SK-N-SH (cell line): ENCODE measurements at regions not wholly inside any gene's neighbourhood (a gene's known extent, or its start where the extent isn't known, plus 50 kb on each side); places are given as distances from the start of the nearest gene placed in this dataset.

ENCODE experiments used
- CTCF ChIA-PET: fragments of 300-600, 350-600 bp; formaldehyde crosslinking; extraction: SDS; loops from one replicate; lab custom pipeline; 2021; lab: Yijun Ruan, JAX
- POLR2A ChIA-PET: fragments of 350-600 bp; sonication (Branson Sonifier 250); formaldehyde crosslinking; extraction: SDS; loops from one replicate; lab custom pipeline; 2020; ENCODE audit warnings: antibody characterized with exemption, inconsistent platforms; lab: Yijun Ruan, JAX
- DNase-seq: peaks from one replicate; pipeline ENCODE4 v3.0.0; 2012
- H2AFZ ChIP-seq: fragments of 200-600 bp; sonication (generic); 2 replicates; pipeline ENCODE4 v1.8.1; 2016; ENCODE audit warnings: antibody characterized with exemption, mild to moderate bottlenecking, low read depth
- H3F3A ChIP-seq: fragments of 200-600 bp; sonication (generic); replicated peaks from 2 replicates; pipeline ENCODE3; 2016; ENCODE audit warnings: antibody characterized with exemption, mild to moderate bottlenecking; ENCODE audit not compliant: insufficient read depth
- H3K27ac ChIP-seq, 2 experiments: fragments of 200-500 bp in 1 of 2; fragments of 200-600 bp in 1 of 2; sonication (Bioruptor generic) in 1 of 2; sonication (generic), shearing (Covaris generic) in 1 of 2; 2 replicates each; pipeline versions ENCODE4 v1.5.1 to v1.6.1; 2014 to 2016; ENCODE audit warnings: low read depth in 2 of 2, inconsistent platforms in 1 of 2, low read length in 1 of 2, mild to moderate bottlenecking in 1 of 2, mixed read lengths in 1 of 2
- H3K27me3 ChIP-seq: fragments of 200-600 bp; sonication (generic), shearing (Covaris generic); 2 replicates; pipeline ENCODE4 v1.6.1; 2016; ENCODE audit warnings: mixed run types; ENCODE audit not compliant: insufficient read depth
- H3K36me3 ChIP-seq, 2 experiments: fragments of 200-500 bp in 1 of 2; fragments of 200-600 bp in 1 of 2; sonication (Bioruptor generic) in 1 of 2; sonication (generic) in 1 of 2; replicated peaks in 1 of 2; 2 replicates each; pipeline versions ENCODE3 to v1.5.1; 2014 to 2016; ENCODE audit warnings: low read length in 1 of 2, mild to moderate bottlenecking in 1 of 2; ENCODE audit not compliant: insufficient read depth in 2 of 2, control insufficient read depth in 1 of 2
- H3K4me1 ChIP-seq, 2 experiments: fragments of 200-500 bp in 1 of 2; fragments of 200-600 bp in 1 of 2; sonication (Bioruptor generic) in 1 of 2; sonication (generic), shearing (Covaris generic) in 1 of 2; 2 replicates each; pipeline versions ENCODE4 v1.5.1 to v1.6.1; 2014 to 2016; ENCODE audit warnings: low read depth in 1 of 2, low read length in 1 of 2, mixed run types in 1 of 2; ENCODE audit not compliant: insufficient read depth in 2 of 2, control insufficient read depth in 1 of 2
- H3K4me2 ChIP-seq: fragments of 200-600 bp; sonication (generic), shearing (Covaris generic); 2 replicates; pipeline ENCODE4 v1.6.1; 2017; ENCODE audit warnings: mixed run types
- H3K4me3 ChIP-seq, 2 experiments: fragments of 200-500 bp in 1 of 2; fragments of 200-600 bp in 1 of 2; sonication (Bioruptor generic) in 1 of 2; sonication (generic), shearing (Covaris generic) in 1 of 2; 2 replicates each; pipeline versions ENCODE4 v1.5.1 to v1.8.1; 2014 to 2016; ENCODE audit warnings: low read depth in 2 of 2, inconsistent platforms in 1 of 2, low read length in 1 of 2, mild to moderate bottlenecking in 1 of 2, mixed read lengths in 1 of 2, moderate library complexity in 1 of 2
- H3K79me2 ChIP-seq: fragments of 200-600 bp; sonication (generic); 2 replicates; pipeline ENCODE4 v1.8.1; 2017; ENCODE audit warnings: mild to moderate bottlenecking; ENCODE audit not compliant: insufficient read depth
- H3K9ac ChIP-seq: fragments of 200-600 bp; sonication (generic); 2 replicates; pipeline ENCODE4 v1.6.1; 2017; ENCODE audit warnings: mixed run types
- H3K9me2 ChIP-seq: fragments of 200-600 bp; sonication (generic); 2 replicates; pipeline ENCODE4 v1.6.1; 2017; ENCODE audit warnings: mixed run types
- H3K9me3 ChIP-seq: fragments of 200-600 bp; sonication (generic); 2 replicates; pipeline ENCODE4 v1.6.1; 2017; ENCODE audit warnings: mixed run types, mild to moderate bottlenecking, moderate library complexity
- H4K20me1 ChIP-seq: fragments of 200-600 bp; sonication (generic); 2 replicates; pipeline ENCODE4 v1.6.1; 2017; ENCODE audit warnings: mild to moderate bottlenecking, mixed run types; ENCODE audit not compliant: insufficient read depth
- CHD2 ChIP-seq: fragments of 150-350 bp; IDR thresholded peaks from 2 replicates; pipeline ENCODE4 v1.6.1; 2018; ENCODE audit warnings: low read length; ENCODE audit not compliant: partially characterized antibody
- EP300 ChIP-seq, 2 experiments: IDR thresholded peaks; 2 replicates each; pipeline versions ENCODE4 v1.4.0 to v1.6.1; 2012; ENCODE audit warnings: borderline replicate concordance in 1 of 2, low read depth in 1 of 2, low read length in 1 of 2
- EZH2phosphoT487 ChIP-seq: fragments of 200-600 bp; sonication (generic); IDR thresholded peaks from 2 replicates; pipeline ENCODE4 v1.6.1; 2017; ENCODE audit warnings: low read depth, mixed run types, mild to moderate bottlenecking, antibody characterized with exemption, moderate library complexity, borderline replicate concordance
- FOSL2 ChIP-seq: IDR thresholded peaks from 2 replicates; pipeline ENCODE4 v1.4.0; 2012; ENCODE audit warnings: low read depth, mild to moderate bottlenecking, moderate library complexity, borderline replicate concordance
- FOXJ3 ChIP-seq: sonication (generic); formaldehyde crosslinking; IDR thresholded peaks from 2 replicates; pipeline ENCODE4 v1.5.1; 2020; ENCODE audit warnings: mild to moderate bottlenecking, missing genetic modification reagents
- FOXM1 ChIP-seq: IDR thresholded peaks from 2 replicates; pipeline ENCODE4 v1.4.0; 2012; ENCODE audit warnings: low read depth, mild to moderate bottlenecking
- GABPA ChIP-seq: IDR thresholded peaks from 2 replicates; pipeline ENCODE4 v1.4.0; 2012; ENCODE audit warnings: low read depth, mild to moderate bottlenecking
- GATA2 ChIP-seq: sonication (generic); formaldehyde crosslinking; IDR thresholded peaks from 2 replicates; pipeline ENCODE4 v1.5.0; 2020; ENCODE audit warnings: mild to moderate bottlenecking, missing genetic modification reagents
- MEF2A ChIP-seq: IDR thresholded peaks from 2 replicates; pipeline ENCODE4 v1.4.0; 2012; ENCODE audit warnings: low read depth, borderline replicate concordance
- MXI1 ChIP-seq: IDR thresholded peaks from 2 replicates; pipeline ENCODE4 v1.6.1; 2012; ENCODE audit warnings: mild to moderate bottlenecking, low read depth, low read length, improper control_type of control experiment
- NRF1 ChIP-seq: IDR thresholded peaks from 2 replicates; pipeline ENCODE4 v1.6.1; 2012; ENCODE audit warnings: low read depth, mild to moderate bottlenecking, low read length
- RAD21 ChIP-seq: IDR thresholded peaks from 2 replicates; pipeline ENCODE4 v1.6.1; 2012; ENCODE audit warnings: mild to moderate bottlenecking, low read length
- RCOR1 ChIP-seq: fragments of 150-350 bp; IDR thresholded peaks from 2 replicates; pipeline ENCODE4 v1.6.1; 2017; ENCODE audit warnings: antibody characterized with exemption, low read length
- RFX5 ChIP-seq: IDR thresholded peaks from 2 replicates; pipeline ENCODE4 v1.6.1; 2012; ENCODE audit warnings: mild to moderate bottlenecking, improper control_type of control experiment, low read length
- RXRA ChIP-seq: IDR thresholded peaks from 2 replicates; pipeline ENCODE4 v1.4.0; 2012; ENCODE audit warnings: low read depth, mild to moderate bottlenecking, borderline replicate concordance
- SIN3A ChIP-seq: IDR thresholded peaks from 2 replicates; pipeline ENCODE4 v1.6.1; 2012; ENCODE audit warnings: low read depth, mild to moderate bottlenecking, low read length, moderate library complexity, borderline replicate concordance
- TCF12 ChIP-seq: IDR thresholded peaks from 2 replicates; pipeline ENCODE4 v1.4.0; 2012
- USF2 ChIP-seq: fragments of 150-350 bp; IDR thresholded peaks from 2 replicates; pipeline ENCODE4 v1.6.1; 2017; ENCODE audit warnings: antibody characterized with exemption, low read length, low read depth, borderline replicate concordance
- YY1 ChIP-seq: IDR thresholded peaks from 2 replicates; pipeline ENCODE4 v1.4.0; 2012; ENCODE audit warnings: low read depth, mild to moderate bottlenecking
- WGBS: methylation state at CpG from one replicate; pipeline ENCODE4 v1.1.6; 2017; ENCODE audit warnings: low lambda C conversion rate; 5-methylcytosine and 5-hydroxymethylcytosine counted together

GRCh38 chr11:38302564-38302963, 1704.5 kb upstream of the RAG2 start:
- Histone ChIP-seq H3K4me3 (no peak overlapping the region), H3K79me2 (no peaks in the 10 kb centered on the region), H4K20me1 (no peaks in the 10 kb centered on the region), H3F3A (no peaks in the 10 kb centered on the region), H3K4me1 (no peaks in the 10 kb centered on the region), H3K36me3 (no peaks in the 10 kb centered on the region), H3K9ac (no peak overlapping the region), H3K9me3 (no peaks in the 10 kb centered on the region), H3K4me2 (no peak overlapping the region), H3K27ac (no peak overlapping the region), H2AFZ (no peak overlapping the region), H3K9me2 (no peaks in the 10 kb centered on the region), H3K27me3 (no peaks in the 10 kb centered on the region)
- ChIA-PET POLR2A (no interaction called here), CTCF (no interaction called here)
- TF ChIP-seq RXRA (no peak), RCOR1 (no peak), MXI1 (no peak), GATA2 (CRISPR knock-in tag) (no peak), GABPA (no peak), RAD21 (no peak), FOXM1 (no peak), RFX5 (no peak), EP300 (IDR thresholded peaks at IDR 0.05; ENCODE audit: borderline replicate concordance in 1 of 2, low read depth in 1 of 2, low read length in 1 of 2) (no peak), FOSL2 (no peak), TCF12 (no peak), EZH2phosphoT487 (no peak), MEF2A (no peak), NRF1 (no peak), FOXJ3 (CRISPR knock-in tag) (no peak), CHD2 (no peak)
- no peak for DNase-seq
- 0% methylated on average over 1 of the region's 1 CpG for WGBS

- Histone ChIP-seq H3K9ac (no peak overlapping the region), H3K27me3 (no peaks in the 10 kb centered on the region), H3K27ac (no peak overlapping the region), H3K4me2 (no peak overlapping the region), H3K9me2 (no peaks in the 10 kb centered on the region), H3K36me3 (no peaks in the 10 kb centered on the region), H2AFZ (no peak overlapping the region), H3K4me1 (no peaks in the 10 kb centered on the region), H4K20me1 (no peaks in the 10 kb centered on the region), H3K79me2 (no peaks in the 10 kb centered on the region), H3K4me3 (no peak overlapping the region), H3K9me3 (no peaks in the 10 kb centered on the region), H3F3A (no peaks in the 10 kb centered on the region)
- DNase-seq = no peak
- ChIA-PET CTCF (no interaction called here), POLR2A (no interaction called here)
- WGBS = 48% methylated on average over 2 of the region's 2 CpGs
- TF ChIP-seq YY1 (no peak), NRF1 (no peak), RFX5 (no peak), MEF2A (no peak), RAD21 (no peak), USF2 (no peak), TCF12 (no peak), SIN3A (no peak)
Measured at GRCh38 chr11:38300570-38300969, 1702.5 kb upstream of the RAG2 start.
